ENCODE measurements at regions not wholly inside any gene's neighbourhood (a gene's known extent, or its start where the extent isn't known, plus 50 kb on each side); places are given as distances from the start of the nearest gene placed in this dataset.

DNA sequence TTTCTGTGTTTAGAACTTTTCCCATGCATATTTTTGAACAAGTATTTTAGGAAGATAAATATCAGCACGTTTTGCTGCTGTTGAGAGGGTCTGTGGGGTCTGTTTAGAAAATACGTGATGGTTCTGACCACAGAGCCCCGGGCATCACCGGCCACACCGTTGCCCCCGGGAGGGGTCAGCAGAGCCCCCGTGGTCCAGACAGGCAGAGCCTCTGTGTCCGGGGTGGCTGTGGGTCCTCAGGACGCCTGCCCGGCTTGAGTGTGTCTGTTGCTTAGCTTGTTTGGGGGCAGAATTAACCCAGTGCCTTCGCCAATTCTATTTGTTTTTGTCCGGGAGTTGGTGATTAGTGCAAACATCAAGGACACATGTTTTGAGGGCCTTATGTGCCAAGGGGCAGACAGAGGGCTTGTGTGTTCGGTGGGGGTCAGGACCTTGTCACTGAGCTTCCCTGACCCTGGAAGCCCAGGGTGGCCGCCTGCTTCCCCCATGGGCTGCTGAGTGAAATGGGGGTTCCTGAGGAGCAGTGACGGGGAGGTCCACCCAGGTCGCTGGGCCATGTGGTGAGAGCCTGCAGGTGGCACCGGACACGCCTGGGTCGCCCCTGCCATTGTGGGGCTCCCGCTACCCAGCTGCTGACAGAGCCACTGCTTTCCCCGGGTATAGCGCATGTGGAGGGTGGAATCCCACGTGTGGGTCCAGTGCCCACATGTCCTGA is 122.2 kb downstream of the SIK1 start:
- Mint-ChIP-seq H3K4me3 (no peak overlapping the region), H3K4me1 (no peaks in the 10 kb centered on the region), H3K27ac (no peak overlapping the region), H3K36me3 (no peaks in the 10 kb centered on the region), H3K27me3 (ENCODE audit: low read depth) (no peaks in the 10 kb centered on the region), H3K9me3 (no peaks in the 10 kb centered on the region)
- CTCF ChIA-PET = no interaction called here
- DNase-seq (ENCODE audit: low spot score) = no peak
- POLR2A ChIA-PET = no interaction called here
- TF ChIP-seq, protein P1, sequence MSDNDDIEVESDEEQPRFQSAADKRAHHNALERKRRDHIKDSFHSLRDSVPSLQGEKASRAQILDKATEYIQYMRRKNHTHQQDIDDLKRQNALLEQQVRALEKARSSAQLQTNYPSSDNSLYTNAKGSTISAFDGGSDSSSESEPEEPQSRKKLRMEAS (CRISPR knock-in tag; IDR thresholded peaks at IDR 0.05) = no peak
- TF ChIP-seq, protein P2, sequence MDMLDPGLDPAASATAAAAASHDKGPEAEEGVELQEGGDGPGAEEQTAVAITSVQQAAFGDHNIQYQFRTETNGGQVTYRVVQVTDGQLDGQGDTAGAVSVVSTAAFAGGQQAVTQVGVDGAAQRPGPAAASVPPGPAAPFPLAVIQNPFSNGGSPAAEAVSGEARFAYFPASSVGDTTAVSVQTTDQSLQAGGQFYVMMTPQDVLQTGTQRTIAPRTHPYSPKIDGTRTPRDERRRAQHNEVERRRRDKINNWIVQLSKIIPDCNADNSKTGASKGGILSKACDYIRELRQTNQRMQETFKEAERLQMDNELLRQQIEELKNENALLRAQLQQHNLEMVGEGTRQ (CRISPR knock-in tag; IDR thresholded peaks at IDR 0.05) = no peak
- no peak for TF ChIP-seq ZNF671 (CRISPR knock-in tag; IDR thresholded peaks at IDR 0.05)
- TF ChIP-seq NR2C2 (CRISPR knock-in tag; IDR thresholded peaks at IDR 0.05) = no peak
- ATAC-seq = no peak

DNA sequence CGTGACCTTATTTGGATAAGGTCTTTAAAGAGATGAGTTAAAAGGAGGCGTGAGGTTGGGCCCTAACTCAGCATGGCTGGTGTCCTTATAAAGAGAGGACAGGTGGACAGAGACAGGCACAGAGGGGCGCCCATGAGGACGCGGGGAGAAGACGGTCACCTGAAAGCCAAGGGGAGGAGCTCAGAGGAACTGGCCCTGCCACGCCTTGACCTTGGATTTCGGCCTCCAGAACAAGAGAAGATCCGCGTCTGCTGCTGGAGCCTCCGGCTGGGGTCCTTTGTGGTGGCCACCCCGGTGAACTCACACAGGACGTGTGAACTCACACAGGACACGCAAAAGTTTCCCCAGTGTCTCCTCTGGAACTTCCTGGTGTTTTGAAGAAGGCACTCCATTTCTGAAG is 122.7 kb downstream of the SIK1 start:
- no peak overlapping the region for H3K27ac Mint-ChIP-seq
- no peaks in the 10 kb centered on the region for H3K36me3 Mint-ChIP-seq
- H3K9me3 Mint-ChIP-seq = no peaks in the 10 kb centered on the region
- CTCF ChIA-PET = no interaction called here
- no peaks in the 10 kb centered on the region for H3K27me3 Mint-ChIP-seq (ENCODE audit: low read depth)
- POLR2A ChIA-PET = no interaction called here
- TF ChIP-seq RELA (CRISPR knock-in tag; IDR thresholded peaks at IDR 0.05; ENCODE audit: borderline replicate concordance) (no peak), CREB1 (CRISPR knock-in tag; IDR thresholded peaks at IDR 0.05) (no peak), GABPB1 (CRISPR knock-in tag; IDR thresholded peaks at IDR 0.05) (no peak), SOX15 (CRISPR knock-in tag; IDR thresholded peaks at IDR 0.05) (no peak), TEAD1 (CRISPR knock-in tag; IDR thresholded peaks at IDR 0.05) (no peak), CBFB (CRISPR knock-in tag; IDR thresholded peaks at IDR 0.05; ENCODE audit: low read depth) (no peak), ATF1 (CRISPR knock-in tag; IDR thresholded peaks at IDR 0.05) (no peak), ZNF416 (CRISPR knock-in tag; IDR thresholded peaks at IDR 0.05) (no peak), NFYB (CRISPR knock-in tag; conservative IDR thresholded peaks at IDR 0.05; ENCODE audit: low read depth) (no peak), GTF2I (CRISPR knock-in tag; conservative IDR thresholded peaks at IDR 0.05) (no peak), FOXP1 (CRISPR knock-in tag; IDR thresholded peaks at IDR 0.05; ENCODE audit: borderline replicate concordance) (no peak), NR2C2 (CRISPR knock-in tag; IDR thresholded peaks at IDR 0.05) (no peak), ZNF423 (CRISPR knock-in tag; IDR thresholded peaks at IDR 0.05) (no peak)
- TF ChIP-seq, protein P3, sequence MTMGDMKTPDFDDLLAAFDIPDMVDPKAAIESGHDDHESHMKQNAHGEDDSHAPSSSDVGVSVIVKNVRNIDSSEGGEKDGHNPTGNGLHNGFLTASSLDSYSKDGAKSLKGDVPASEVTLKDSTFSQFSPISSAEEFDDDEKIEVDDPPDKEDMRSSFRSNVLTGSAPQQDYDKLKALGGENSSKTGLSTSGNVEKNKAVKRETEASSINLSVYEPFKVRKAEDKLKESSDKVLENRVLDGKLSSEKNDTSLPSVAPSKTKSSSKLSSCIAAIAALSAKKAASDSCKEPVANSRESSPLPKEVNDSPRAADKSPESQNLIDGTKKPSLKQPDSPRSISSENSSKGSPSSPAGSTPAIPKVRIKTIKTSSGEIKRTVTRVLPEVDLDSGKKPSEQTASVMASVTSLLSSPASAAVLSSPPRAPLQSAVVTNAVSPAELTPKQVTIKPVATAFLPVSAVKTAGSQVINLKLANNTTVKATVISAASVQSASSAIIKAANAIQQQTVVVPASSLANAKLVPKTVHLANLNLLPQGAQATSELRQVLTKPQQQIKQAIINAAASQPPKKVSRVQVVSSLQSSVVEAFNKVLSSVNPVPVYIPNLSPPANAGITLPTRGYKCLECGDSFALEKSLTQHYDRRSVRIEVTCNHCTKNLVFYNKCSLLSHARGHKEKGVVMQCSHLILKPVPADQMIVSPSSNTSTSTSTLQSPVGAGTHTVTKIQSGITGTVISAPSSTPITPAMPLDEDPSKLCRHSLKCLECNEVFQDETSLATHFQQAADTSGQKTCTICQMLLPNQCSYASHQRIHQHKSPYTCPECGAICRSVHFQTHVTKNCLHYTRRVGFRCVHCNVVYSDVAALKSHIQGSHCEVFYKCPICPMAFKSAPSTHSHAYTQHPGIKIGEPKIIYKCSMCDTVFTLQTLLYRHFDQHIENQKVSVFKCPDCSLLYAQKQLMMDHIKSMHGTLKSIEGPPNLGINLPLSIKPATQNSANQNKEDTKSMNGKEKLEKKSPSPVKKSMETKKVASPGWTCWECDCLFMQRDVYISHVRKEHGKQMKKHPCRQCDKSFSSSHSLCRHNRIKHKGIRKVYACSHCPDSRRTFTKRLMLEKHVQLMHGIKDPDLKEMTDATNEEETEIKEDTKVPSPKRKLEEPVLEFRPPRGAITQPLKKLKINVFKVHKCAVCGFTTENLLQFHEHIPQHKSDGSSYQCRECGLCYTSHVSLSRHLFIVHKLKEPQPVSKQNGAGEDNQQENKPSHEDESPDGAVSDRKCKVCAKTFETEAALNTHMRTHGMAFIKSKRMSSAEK (CRISPR knock-in tag; IDR thresholded peaks at IDR 0.05; ENCODE audit: borderline replicate concordance) = no peak
- TF ChIP-seq, protein P2 (CRISPR knock-in tag; IDR thresholded peaks at IDR 0.05) = no peak
- TF ChIP-seq, protein P4, sequence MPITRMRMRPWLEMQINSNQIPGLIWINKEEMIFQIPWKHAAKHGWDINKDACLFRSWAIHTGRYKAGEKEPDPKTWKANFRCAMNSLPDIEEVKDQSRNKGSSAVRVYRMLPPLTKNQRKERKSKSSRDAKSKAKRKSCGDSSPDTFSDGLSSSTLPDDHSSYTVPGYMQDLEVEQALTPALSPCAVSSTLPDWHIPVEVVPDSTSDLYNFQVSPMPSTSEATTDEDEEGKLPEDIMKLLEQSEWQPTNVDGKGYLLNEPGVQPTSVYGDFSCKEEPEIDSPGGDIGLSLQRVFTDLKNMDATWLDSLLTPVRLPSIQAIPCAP (CRISPR knock-in tag; IDR thresholded peaks at IDR 0.05) = no peak
- TF ChIP-seq, protein P5, sequence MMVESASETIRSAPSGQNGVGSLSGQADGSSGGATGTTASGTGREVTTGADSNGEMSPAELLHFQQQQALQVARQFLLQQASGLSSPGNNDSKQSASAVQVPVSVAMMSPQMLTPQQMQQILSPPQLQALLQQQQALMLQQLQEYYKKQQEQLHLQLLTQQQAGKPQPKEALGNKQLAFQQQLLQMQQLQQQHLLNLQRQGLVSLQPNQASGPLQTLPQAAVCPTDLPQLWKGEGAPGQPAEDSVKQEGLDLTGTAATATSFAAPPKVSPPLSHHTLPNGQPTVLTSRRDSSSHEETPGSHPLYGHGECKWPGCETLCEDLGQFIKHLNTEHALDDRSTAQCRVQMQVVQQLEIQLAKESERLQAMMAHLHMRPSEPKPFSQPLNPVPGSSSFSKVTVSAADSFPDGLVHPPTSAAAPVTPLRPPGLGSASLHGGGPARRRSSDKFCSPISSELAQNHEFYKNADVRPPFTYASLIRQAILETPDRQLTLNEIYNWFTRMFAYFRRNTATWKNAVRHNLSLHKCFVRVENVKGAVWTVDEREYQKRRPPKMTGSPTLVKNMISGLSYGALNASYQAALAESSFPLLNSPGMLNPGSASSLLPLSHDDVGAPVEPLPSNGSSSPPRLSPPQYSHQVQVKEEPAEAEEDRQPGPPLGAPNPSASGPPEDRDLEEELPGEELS (CRISPR knock-in tag; IDR thresholded peaks at IDR 0.05) = no peak
- TF ChIP-seq, protein P6, sequence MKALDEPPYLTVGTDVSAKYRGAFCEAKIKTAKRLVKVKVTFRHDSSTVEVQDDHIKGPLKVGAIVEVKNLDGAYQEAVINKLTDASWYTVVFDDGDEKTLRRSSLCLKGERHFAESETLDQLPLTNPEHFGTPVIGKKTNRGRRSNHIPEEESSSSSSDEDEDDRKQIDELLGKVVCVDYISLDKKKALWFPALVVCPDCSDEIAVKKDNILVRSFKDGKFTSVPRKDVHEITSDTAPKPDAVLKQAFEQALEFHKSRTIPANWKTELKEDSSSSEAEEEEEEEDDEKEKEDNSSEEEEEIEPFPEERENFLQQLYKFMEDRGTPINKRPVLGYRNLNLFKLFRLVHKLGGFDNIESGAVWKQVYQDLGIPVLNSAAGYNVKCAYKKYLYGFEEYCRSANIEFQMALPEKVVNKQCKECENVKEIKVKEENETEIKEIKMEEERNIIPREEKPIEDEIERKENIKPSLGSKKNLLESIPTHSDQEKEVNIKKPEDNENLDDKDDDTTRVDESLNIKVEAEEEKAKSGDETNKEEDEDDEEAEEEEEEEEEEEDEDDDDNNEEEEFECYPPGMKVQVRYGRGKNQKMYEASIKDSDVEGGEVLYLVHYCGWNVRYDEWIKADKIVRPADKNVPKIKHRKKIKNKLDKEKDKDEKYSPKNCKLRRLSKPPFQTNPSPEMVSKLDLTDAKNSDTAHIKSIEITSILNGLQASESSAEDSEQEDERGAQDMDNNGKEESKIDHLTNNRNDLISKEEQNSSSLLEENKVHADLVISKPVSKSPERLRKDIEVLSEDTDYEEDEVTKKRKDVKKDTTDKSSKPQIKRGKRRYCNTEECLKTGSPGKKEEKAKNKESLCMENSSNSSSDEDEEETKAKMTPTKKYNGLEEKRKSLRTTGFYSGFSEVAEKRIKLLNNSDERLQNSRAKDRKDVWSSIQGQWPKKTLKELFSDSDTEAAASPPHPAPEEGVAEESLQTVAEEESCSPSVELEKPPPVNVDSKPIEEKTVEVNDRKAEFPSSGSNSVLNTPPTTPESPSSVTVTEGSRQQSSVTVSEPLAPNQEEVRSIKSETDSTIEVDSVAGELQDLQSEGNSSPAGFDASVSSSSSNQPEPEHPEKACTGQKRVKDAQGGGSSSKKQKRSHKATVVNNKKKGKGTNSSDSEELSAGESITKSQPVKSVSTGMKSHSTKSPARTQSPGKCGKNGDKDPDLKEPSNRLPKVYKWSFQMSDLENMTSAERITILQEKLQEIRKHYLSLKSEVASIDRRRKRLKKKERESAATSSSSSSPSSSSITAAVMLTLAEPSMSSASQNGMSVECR (CRISPR knock-in tag; IDR thresholded peaks at IDR 0.05; ENCODE audit: borderline replicate concordance) = no peak
- DNase-seq (ENCODE audit: low spot score) (no peak), ATAC-seq (no peak)
- H3K4me3 Mint-ChIP-seq = no peak overlapping the region
- H3K4me1 Mint-ChIP-seq = no peaks in the 10 kb centered on the region

Data from WTC11 (cell line).